SK-N-SH treated with all-trans-retinoic acid at 6 μM for 48 hours (cell line): ENCODE measurements at regions not wholly inside any gene's neighbourhood (a gene's known extent, or its start where the extent isn't known, plus 50 kb on each side); places are given as distances from the start of the nearest gene placed in this dataset.

ENCODE experiments used
- ATAC-seq: fragments of 200-7000 bp; cut with Tn5 transposase; 3 replicates; pipeline ENCODE4 v1.9.1; 2020; ENCODE audit warnings: mild to moderate bottlenecking, moderate library complexity
- ARNTL ChIP-seq: fragments of 450-650 bp; formaldehyde crosslinking; IDR thresholded peaks from 2 replicates; pipeline ENCODE4 v1.5.0; 2020; ENCODE audit warnings: low read depth, mild to moderate bottlenecking, moderate library complexity, borderline replicate concordance
- BACH2 ChIP-seq: fragments of 250-450 bp; sonication (Bioruptor Pico); IDR thresholded peaks from 2 replicates; pipeline ENCODE4 v1.9.0; 2021; ENCODE audit warnings: mild to moderate bottlenecking, borderline replicate concordance
- CREB5 ChIP-seq: fragments of 250-450 bp; sonication (Bioruptor Pico); IDR thresholded peaks from 2 replicates; pipeline ENCODE4 v1.5.1; 2020; ENCODE audit warnings: low read depth, mild to moderate bottlenecking, moderate library complexity
- ESRRG ChIP-seq: fragments of 250-450 bp; sonication (Bioruptor Pico); IDR thresholded peaks from 2 replicates; pipeline ENCODE4 v1.6.1; 2021; ENCODE audit warnings: mild to moderate bottlenecking
- GLIS3 ChIP-seq: fragments of 250-450 bp; sonication (Bioruptor Pico); IDR thresholded peaks from 2 replicates; pipeline ENCODE4 v1.5.0; 2020; ENCODE audit warnings: mild to moderate bottlenecking, moderate library complexity
- ISL1 ChIP-seq: fragments of 250-450 bp; sonication (Bioruptor Pico); IDR thresholded peaks from 2 replicates; pipeline ENCODE4 v2.1.2; 2022; ENCODE audit warnings: mild to moderate bottlenecking, moderate library complexity
- OSR1 ChIP-seq: fragments of 250-450 bp; sonication (Bioruptor Pico); IDR thresholded peaks from 2 replicates; pipeline ENCODE4 v1.8.0; 2022; ENCODE audit warnings: moderate library complexity, mild to moderate bottlenecking, inconsistent platforms
- PPARA ChIP-seq: fragments of 250-450 bp; sonication (Bioruptor Pico); IDR thresholded peaks from 2 replicates; pipeline ENCODE4 v1.5.0; 2020; ENCODE audit warnings: mild to moderate bottlenecking, borderline replicate concordance
- RARB ChIP-seq: fragments of 250-450 bp; sonication (Bioruptor Pico); IDR thresholded peaks from 2 replicates; pipeline ENCODE4 v1.8.0; 2021; ENCODE audit warnings: mild to moderate bottlenecking, moderate library complexity
- TCF4 ChIP-seq: fragments of 250-450 bp; sonication (Bioruptor Pico); IDR thresholded peaks from 2 replicates; pipeline ENCODE4 v1.8.0; 2021; ENCODE audit warnings: mild to moderate bottlenecking, moderate library complexity, borderline replicate concordance
- TOX ChIP-seq: fragments of 250-450 bp; sonication (Bioruptor Pico); IDR thresholded peaks from 2 replicates; pipeline ENCODE4 v1.8.0; 2021; ENCODE audit warnings: mild to moderate bottlenecking, moderate library complexity, borderline replicate concordance
- ZC3H10 ChIP-seq: fragments of 250-450 bp; sonication (Bioruptor Pico); IDR thresholded peaks from 2 replicates; pipeline ENCODE4 v1.5.1; 2021; ENCODE audit warnings: mild to moderate bottlenecking, moderate library complexity
- ZFP3 ChIP-seq: fragments of 250-450 bp; sonication (Bioruptor Pico); IDR thresholded peaks from 2 replicates; pipeline ENCODE4 v1.5.0; 2020; ENCODE audit warnings: mild to moderate bottlenecking, moderate library complexity
- ZFP30 ChIP-seq: fragments of 450-650 bp; formaldehyde crosslinking; IDR thresholded peaks from 2 replicates; pipeline ENCODE4 v1.5.0; 2022; ENCODE audit warnings: mild to moderate bottlenecking, moderate library complexity
- ZNF565 ChIP-seq: fragments of 450-650 bp; formaldehyde crosslinking; conservative IDR thresholded peaks from 2 replicates; pipeline ENCODE4 v1.5.0; 2020; ENCODE audit warnings: low read depth, mild to moderate bottlenecking, moderate library complexity
- ZNF70 ChIP-seq: fragments of 450-650 bp; formaldehyde crosslinking; IDR thresholded peaks from 2 replicates; pipeline ENCODE4 v1.5.0; 2020; ENCODE audit warnings: mild to moderate bottlenecking, moderate library complexity
- ZNF8 ChIP-seq: fragments of 450-650 bp; formaldehyde crosslinking; IDR thresholded peaks from 2 replicates; pipeline ENCODE4 v1.5.0; 2020; ENCODE audit warnings: mild to moderate bottlenecking, moderate library complexity
- TF ChIP-seq, protein P1 (sequence below): fragments of 250-450 bp; sonication (Bioruptor Pico); IDR thresholded peaks from 2 replicates; pipeline ENCODE4 v1.8.0; 2020; ENCODE audit warnings: mild to moderate bottlenecking, moderate library complexity, borderline replicate concordance
- TF ChIP-seq, protein P2 (sequence below): fragments of 250-450 bp; sonication (Bioruptor Pico); IDR thresholded peaks from 2 replicates; pipeline ENCODE4 v1.8.0; 2021; ENCODE audit warnings: low read depth, mild to moderate bottlenecking, moderate library complexity, borderline replicate concordance
- TF ChIP-seq, protein P3 (sequence below): fragments of 250-450 bp; sonication (Bioruptor Pico); IDR thresholded peaks from 2 replicates; pipeline ENCODE4 v1.5.0; 2020; ENCODE audit warnings: mild to moderate bottlenecking, moderate library complexity
- TF ChIP-seq, protein P4 (sequence below): fragments of 250-450 bp; sonication (Bioruptor Pico); IDR thresholded peaks from 2 replicates; pipeline ENCODE4 v1.5.1; 2021; ENCODE audit warnings: mild to moderate bottlenecking, moderate library complexity

DNA sequence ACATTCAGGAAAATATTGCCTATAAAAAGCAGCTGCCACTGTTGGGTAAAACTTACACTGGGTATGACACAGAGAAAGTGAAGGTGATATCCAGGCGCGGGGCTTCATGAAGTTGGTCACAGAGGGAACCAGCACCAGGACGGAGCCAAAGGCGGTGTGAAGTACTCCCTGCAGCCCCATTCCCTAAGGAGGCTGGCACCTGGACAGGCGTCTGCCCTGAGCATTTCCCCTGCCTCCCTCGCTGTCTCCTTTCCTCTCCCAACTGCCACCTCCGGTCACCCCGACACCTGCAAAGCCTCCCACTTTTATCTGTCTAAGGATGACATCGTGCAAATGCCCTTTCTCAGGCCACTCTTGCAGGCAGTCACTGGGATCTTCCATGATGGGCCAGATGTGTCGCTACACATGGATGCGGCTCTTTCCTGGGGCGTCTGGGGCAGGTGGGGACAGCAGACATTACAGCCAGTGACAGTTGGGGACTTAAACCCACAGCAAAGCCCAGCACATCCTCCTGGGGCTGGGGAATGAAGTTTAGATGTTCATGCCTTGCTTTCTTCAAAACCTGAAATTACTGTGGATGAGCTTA is 367.7 kb upstream of the IRX4 start:
- TF ChIP-seq TOX (no peak), ZFP3 (CRISPR knock-in tag) (no peak), CREB5 (CRISPR knock-in tag) (no peak), ISL1 (no peak), GLIS3 (CRISPR knock-in tag) (no peak), TCF4 (CRISPR knock-in tag) (no peak), RARB (CRISPR knock-in tag) (no peak), PPARA (CRISPR knock-in tag) (no peak), ZNF8 (CRISPR knock-in tag) (no peak), OSR1 (CRISPR knock-in tag) (no peak), ESRRG (CRISPR knock-in tag) (no peak), ZNF70 (no peak), ZNF565 (CRISPR knock-in tag) (no peak)
- TF ChIP-seq, protein P1, sequence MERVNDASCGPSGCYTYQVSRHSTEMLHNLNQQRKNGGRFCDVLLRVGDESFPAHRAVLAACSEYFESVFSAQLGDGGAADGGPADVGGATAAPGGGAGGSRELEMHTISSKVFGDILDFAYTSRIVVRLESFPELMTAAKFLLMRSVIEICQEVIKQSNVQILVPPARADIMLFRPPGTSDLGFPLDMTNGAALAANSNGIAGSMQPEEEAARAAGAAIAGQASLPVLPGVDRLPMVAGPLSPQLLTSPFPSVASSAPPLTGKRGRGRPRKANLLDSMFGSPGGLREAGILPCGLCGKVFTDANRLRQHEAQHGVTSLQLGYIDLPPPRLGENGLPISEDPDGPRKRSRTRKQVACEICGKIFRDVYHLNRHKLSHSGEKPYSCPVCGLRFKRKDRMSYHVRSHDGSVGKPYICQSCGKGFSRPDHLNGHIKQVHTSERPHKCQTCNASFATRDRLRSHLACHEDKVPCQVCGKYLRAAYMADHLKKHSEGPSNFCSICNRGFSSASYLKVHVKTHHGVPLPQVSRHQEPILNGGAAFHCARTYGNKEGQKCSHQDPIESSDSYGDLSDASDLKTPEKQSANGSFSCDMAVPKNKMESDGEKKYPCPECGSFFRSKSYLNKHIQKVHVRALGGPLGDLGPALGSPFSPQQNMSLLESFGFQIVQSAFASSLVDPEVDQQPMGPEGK (CRISPR knock-in tag) = no peak
- TF ChIP-seq, protein P2, sequence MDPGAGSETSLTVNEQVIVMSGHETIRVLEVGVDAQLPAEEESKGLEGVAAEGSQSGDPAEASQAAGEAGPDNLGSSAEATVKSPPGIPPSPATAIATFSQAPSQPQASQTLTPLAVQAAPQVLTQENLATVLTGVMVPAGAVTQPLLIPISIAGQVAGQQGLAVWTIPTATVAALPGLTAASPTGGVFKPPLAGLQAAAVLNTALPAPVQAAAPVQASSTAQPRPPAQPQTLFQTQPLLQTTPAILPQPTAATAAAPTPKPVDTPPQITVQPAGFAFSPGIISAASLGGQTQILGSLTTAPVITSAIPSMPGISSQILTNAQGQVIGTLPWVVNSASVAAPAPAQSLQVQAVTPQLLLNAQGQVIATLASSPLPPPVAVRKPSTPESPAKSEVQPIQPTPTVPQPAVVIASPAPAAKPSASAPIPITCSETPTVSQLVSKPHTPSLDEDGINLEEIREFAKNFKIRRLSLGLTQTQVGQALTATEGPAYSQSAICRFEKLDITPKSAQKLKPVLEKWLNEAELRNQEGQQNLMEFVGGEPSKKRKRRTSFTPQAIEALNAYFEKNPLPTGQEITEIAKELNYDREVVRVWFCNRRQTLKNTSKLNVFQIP (CRISPR knock-in tag) = no peak
- TF ChIP-seq, protein P3, sequence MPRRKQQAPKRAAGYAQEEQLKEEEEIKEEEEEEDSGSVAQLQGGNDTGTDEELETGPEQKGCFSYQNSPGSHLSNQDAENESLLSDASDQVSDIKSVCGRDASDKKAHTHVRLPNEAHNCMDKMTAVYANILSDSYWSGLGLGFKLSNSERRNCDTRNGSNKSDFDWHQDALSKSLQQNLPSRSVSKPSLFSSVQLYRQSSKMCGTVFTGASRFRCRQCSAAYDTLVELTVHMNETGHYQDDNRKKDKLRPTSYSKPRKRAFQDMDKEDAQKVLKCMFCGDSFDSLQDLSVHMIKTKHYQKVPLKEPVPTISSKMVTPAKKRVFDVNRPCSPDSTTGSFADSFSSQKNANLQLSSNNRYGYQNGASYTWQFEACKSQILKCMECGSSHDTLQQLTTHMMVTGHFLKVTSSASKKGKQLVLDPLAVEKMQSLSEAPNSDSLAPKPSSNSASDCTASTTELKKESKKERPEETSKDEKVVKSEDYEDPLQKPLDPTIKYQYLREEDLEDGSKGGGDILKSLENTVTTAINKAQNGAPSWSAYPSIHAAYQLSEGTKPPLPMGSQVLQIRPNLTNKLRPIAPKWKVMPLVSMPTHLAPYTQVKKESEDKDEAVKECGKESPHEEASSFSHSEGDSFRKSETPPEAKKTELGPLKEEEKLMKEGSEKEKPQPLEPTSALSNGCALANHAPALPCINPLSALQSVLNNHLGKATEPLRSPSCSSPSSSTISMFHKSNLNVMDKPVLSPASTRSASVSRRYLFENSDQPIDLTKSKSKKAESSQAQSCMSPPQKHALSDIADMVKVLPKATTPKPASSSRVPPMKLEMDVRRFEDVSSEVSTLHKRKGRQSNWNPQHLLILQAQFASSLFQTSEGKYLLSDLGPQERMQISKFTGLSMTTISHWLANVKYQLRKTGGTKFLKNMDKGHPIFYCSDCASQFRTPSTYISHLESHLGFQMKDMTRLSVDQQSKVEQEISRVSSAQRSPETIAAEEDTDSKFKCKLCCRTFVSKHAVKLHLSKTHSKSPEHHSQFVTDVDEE (CRISPR knock-in tag) = no peak
- ATAC-seq = no peak

DNA sequence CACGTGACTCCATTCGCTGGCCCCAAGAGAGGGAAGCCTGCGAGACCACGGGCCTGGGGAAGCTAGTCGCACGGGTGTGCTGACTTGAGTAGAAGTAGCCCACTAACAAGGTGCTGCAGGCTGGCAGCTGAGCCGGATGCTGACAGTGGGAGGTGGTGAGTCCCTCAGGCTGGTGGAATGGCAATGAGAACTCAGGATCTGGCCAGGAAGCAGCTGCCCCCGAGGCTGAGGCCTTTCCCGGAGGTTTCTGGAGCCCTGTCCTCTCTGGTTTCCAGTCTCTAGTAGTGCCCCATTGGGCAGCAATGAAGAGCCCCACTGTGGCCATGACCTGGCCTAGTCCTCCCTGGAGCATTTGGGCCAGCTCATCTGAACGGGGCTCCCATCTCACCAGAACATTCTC is 366.7 kb upstream of the IRX4 start:
- TF ChIP-seq ARNTL (CRISPR knock-in tag) = no peak
- TF ChIP-seq, protein P3 (CRISPR knock-in tag) = no peak
- TF ChIP-seq ZNF70 = no peak
- no peak for TF ChIP-seq TCF4 (CRISPR knock-in tag)
- TF ChIP-seq, protein P4, sequence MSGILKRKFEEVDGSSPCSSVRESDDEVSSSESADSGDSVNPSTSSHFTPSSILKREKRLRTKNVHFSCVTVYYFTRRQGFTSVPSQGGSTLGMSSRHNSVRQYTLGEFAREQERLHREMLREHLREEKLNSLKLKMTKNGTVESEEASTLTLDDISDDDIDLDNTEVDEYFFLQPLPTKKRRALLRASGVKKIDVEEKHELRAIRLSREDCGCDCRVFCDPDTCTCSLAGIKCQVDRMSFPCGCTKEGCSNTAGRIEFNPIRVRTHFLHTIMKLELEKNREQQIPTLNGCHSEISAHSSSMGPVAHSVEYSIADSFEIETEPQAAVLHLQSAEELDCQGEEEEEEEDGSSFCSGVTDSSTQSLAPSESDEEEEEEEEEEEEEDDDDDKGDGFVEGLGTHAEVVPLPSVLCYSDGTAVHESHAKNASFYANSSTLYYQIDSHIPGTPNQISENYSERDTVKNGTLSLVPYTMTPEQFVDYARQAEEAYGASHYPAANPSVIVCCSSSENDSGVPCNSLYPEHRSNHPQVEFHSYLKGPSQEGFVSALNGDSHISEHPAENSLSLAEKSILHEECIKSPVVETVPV = no peak
- no peak for TF ChIP-seq PPARA (CRISPR knock-in tag)
- TF ChIP-seq, protein P2 (CRISPR knock-in tag) = no peak
- TF ChIP-seq BACH2 = no peak
- no peak for TF ChIP-seq ISL1
- TF ChIP-seq OSR1 (CRISPR knock-in tag) = no peak
- no peak for TF ChIP-seq ZNF565 (CRISPR knock-in tag)
- TF ChIP-seq RARB (CRISPR knock-in tag) = no peak
- TF ChIP-seq ZFP3 (CRISPR knock-in tag) = no peak
- TF ChIP-seq ZC3H10 (CRISPR knock-in tag) = no peak
- no peak for TF ChIP-seq ZFP30 (CRISPR knock-in tag)
- ATAC-seq = no peak
